Epithelial cell of esophagus (primary cell): ENCODE measurements at regions not wholly inside any gene's neighbourhood (a gene's known extent, or its start where the extent isn't known, plus 50 kb on each side); places are given as distances from the start of the nearest gene placed in this dataset.

Source experiments
- DNase-seq: peaks from one replicate; pipeline ENCODE4 v3.0.0; 2010; ENCODE audit warnings: low read depth
- H3K4me3 ChIP-seq: 2 replicates; pipeline ENCODE4 v1.5.1; 2011; ENCODE audit warnings: mild to moderate bottlenecking, low read length, control low read depth
- TF ChIP-seq, protein P1 (sequence below): IDR thresholded peaks from 2 replicates; pipeline ENCODE4 v1.5.1; 2011; ENCODE audit warnings: low read depth, mild to moderate bottlenecking, low read length, control low read depth, inconsistent platforms; ENCODE audit not compliant: insufficient read depth; ENCODE audit errors: missing control alignments

DNA sequence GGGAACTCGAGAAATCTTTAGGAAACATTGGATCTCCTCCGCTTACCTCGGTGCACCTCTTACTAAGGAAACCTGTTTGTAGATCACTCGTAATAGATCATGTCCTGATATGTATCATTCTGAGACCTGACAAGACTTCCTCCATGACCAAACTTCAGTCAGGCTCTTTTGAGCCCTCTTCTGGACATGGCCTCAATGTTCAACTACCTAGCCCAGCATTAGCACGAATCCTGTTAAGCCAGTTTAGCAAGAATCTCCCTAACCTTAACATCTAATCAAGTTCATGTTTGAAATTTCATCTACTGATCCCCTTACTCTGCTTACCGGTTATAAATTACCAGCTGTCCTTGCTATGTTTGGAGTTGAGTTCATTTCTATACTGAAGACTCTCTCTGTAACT lies 713.9 kb upstream of the USP15 start:
- TF ChIP-seq, protein P1, sequence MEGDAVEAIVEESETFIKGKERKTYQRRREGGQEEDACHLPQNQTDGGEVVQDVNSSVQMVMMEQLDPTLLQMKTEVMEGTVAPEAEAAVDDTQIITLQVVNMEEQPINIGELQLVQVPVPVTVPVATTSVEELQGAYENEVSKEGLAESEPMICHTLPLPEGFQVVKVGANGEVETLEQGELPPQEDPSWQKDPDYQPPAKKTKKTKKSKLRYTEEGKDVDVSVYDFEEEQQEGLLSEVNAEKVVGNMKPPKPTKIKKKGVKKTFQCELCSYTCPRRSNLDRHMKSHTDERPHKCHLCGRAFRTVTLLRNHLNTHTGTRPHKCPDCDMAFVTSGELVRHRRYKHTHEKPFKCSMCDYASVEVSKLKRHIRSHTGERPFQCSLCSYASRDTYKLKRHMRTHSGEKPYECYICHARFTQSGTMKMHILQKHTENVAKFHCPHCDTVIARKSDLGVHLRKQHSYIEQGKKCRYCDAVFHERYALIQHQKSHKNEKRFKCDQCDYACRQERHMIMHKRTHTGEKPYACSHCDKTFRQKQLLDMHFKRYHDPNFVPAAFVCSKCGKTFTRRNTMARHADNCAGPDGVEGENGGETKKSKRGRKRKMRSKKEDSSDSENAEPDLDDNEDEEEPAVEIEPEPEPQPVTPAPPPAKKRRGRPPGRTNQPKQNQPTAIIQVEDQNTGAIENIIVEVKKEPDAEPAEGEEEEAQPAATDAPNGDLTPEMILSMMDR = peak; percentile 56
- peak; percentile 83 for DNase-seq
- no peak overlapping the region for H3K4me3 ChIP-seq

DNA sequence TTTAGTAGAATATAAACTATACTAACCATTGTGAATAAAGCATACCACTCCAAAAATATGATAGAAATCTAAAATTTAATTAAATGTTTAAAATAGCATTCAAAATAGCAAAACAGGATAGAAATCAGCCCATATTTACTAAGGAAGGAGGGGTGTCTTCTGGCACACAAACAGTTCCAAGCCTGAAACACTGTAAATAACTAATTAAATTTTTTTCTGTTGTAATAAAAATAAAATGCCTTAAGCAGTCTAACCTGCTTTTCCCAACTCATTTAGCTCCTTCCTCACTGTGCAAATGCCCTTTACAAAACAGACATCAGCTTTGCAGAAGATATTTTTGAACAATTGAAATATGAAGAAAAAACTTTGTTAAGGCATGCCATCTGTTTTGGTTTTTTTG lies 707.1 kb upstream of the USP15 start:
- TF ChIP-seq, protein P1 = no peak
- H3K4me3 ChIP-seq = no peak overlapping the region
- no peak for DNase-seq

DNA sequence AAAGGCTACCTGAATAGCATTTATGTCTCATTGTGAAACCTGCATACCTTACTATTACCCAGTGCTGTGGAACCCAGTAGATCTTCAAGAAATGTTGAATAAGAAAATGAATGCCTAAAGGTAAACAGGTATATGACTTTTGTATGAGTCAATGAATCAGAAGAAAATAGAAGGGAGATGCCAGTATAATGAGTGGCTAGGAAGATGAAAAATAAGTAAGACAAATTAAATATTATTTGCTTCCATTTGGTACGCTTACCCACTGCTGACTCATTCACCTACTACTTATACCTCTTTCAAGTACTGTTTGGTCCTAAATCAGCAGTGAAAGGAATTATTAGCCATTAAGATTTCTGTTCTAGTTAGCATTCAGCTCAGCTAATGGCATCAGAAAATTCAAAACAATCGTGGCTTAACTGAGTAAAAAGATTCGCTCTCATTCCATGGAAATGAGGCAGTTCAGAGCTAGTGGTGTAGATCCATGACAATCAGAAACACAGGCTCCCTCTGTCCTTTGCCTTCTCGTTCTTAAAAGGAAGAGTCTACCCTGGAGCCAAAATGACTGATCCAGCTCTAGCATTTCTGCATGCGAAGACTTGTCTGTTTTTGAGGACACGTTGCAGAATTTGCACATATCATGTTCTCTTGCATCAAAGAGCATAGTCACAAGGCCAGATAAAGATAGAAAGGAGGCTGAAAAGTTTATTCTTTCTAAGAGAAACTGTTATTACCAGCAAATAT lies 705.8 kb upstream of the USP15 start:
- TF ChIP-seq, protein P1 = no peak
- peak; percentile 96 for DNase-seq
- H3K4me3 ChIP-seq = peak overlapping the region; percentile 19

DNA sequence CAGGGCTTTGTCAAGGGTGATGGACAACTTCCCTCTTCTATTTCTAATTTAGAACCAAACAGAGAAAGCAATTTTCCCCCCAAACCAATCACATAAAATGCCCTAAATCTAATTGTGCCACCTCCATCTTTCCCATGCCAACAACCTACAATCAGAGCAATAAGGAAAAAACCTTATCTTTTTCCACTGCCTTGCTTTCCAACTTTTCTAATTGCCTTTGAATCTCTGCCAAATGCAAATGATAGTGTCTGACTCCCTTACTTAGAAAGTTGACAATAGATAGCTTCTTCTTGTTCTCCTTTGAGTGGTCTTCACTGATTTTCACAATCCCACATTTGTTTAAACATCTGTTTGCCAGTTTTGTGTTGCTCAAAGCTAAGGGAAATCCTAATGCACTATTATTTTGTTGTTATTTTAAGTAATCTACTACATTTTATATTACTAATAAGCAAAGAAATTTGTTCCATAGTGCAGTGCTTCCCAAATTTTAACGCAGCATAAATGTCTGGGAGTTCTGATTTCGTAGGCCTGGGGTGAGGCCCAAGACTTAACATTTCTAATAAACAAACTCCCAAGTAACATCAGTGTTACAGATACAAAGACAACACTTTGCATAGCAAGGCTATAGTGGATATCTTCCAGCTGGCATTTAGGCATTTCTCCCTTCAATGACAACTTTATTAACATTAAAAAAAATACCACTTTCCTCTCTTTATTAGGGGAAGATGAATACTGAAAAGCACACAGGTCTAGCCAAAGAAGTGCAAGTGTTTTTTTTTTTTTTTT lies 696.3 kb upstream of the USP15 start:
- no peak overlapping the region for H3K4me3 ChIP-seq
- TF ChIP-seq, protein P1 = no peak
- DNase-seq = no peak

DNA sequence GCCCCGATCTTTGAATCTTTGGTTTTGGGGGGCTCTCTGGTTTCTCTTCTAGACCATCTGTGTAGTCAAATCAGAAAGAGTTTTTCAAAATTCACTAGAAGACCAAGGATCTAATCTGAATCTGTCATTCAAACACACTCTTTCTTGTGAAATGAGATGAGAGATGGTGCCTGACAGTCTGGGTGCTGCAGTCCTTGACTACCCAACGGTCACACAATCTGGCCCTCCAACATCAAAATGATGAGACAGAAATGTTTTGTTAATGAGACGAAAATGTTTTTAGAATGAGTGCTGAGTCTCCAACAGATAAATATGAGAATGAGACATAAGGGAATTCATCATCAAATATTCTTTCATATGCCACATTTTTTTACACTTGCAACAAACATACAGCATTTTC lies 695.7 kb upstream of the USP15 start:
- TF ChIP-seq, protein P1 = no peak
- H3K4me3 ChIP-seq = no peak overlapping the region
- DNase-seq = no peak

DNA sequence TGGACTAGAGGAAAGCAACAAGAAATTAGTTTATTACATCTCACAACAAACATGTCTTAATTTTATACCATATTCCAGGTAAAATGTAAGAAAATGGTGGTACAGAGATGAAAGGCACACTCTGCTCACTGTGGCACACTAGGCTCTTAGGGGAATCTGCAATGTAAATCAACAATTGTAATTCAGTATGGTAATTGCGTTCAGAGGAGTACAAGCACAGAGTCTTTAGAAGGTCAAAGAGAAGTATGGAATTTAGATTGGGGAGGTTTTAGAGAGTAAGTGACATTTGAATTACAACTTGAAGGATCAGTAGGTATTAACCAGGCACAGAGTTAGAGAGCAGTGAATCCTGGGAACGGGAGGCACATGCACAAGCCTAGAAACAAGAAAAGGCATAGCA lies 694.0 kb upstream of the USP15 start:
- no peak overlapping the region for H3K4me3 ChIP-seq
- TF ChIP-seq, protein P1 = no peak
- DNase-seq = no peak

DNA sequence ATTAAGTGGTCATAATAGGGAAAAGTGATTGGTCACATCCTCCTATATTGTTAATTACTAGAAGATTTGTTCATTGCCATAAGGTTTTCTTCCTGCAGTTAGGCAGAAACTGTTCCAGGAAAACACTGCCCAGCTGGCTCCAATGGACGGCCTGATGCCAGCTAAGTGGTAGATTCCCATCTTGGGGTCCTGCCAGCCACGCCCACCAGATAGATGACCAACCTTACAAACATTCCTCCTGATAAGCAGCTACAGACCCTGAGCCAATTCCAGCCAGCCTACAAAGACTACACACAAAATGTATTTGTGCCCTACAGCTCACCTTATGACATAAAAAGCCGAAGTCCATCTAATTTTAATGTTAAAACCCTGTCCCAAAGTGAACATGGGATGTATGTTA lies 685.9 kb upstream of the USP15 start:
- no peak overlapping the region for H3K4me3 ChIP-seq
- TF ChIP-seq, protein P1 = no peak
- DNase-seq = no peak
